Lung (tissue), 11 donors: ENCODE measurements at regions not wholly inside any gene's neighbourhood (a gene's known extent, or its start where the extent isn't known, plus 50 kb on each side); places are given as distances from the start of the nearest gene placed in this dataset.

Experiments
- ATAC-seq: fragments of 200-7000 bp; cut with Tn5 transposase; one replicate; pipeline ENCODE4 v1.9.1; 2020; ENCODE audit warnings: moderate number of reproducible peaks; ENCODE audit not compliant: insufficient read depth, low FRiP score
- DNase-seq, 3 donors: peaks; one replicate each; pipeline ENCODE4 v3.0.0-alpha.2; 2013 to 2017
- H3K27ac ChIP-seq, 2 donors: one replicate each; pipeline ENCODE4 v1.5.1; 2013; ENCODE audit warnings: mild to moderate bottlenecking in 2 of 2, moderate library complexity in 2 of 2, control low read depth in 1 of 2, inconsistent platforms in 1 of 2, low read depth in 1 of 2, low read length in 1 of 2
- H3K27me3 ChIP-seq, 3 donors: one replicate each; pipeline ENCODE4 v1.5.1; 2013; ENCODE audit warnings: low read length in 2 of 3; ENCODE audit not compliant: control insufficient read depth in 3 of 3, insufficient read depth in 3 of 3
- H3K36me3 ChIP-seq, 4 donors: one replicate each; pipeline ENCODE4 v1.5.1; 2013; ENCODE audit warnings: low read length in 4 of 4, mild to moderate bottlenecking in 1 of 4, moderate library complexity in 1 of 4; ENCODE audit not compliant: control insufficient read depth in 4 of 4, insufficient read depth in 4 of 4
- H3K4me1 ChIP-seq, 5 donors: one replicate each; pipeline ENCODE4 v1.5.1; 2013; ENCODE audit warnings: low read length in 5 of 5, mild to moderate bottlenecking in 2 of 5, moderate library complexity in 1 of 5; ENCODE audit not compliant: control insufficient read depth in 5 of 5, insufficient read depth in 5 of 5
- H3K4me3 ChIP-seq: one replicate; pipeline ENCODE4 v1.5.1; 2013; ENCODE audit warnings: mild to moderate bottlenecking, control low read depth, moderate library complexity
- H3K9ac ChIP-seq, 2 donors: one replicate each; pipeline ENCODE4 v1.5.1; 2013; ENCODE audit warnings: low read length in 2 of 2, control low read depth in 1 of 2; ENCODE audit not compliant: insufficient read depth in 1 of 2
- H3K9me3 ChIP-seq, 4 donors: one replicate each; pipeline ENCODE4 v1.5.1; 2013; ENCODE audit warnings: low read length in 3 of 4, mild to moderate bottlenecking in 1 of 4, moderate library complexity in 1 of 4; ENCODE audit not compliant: control insufficient read depth in 4 of 4, insufficient read depth in 3 of 4
- WGBS, 2 donors: extraction: QIAGEN DNeasy Blood & Tissue Kit; methylation state at CpG; one replicate each; pipeline ENCODE4 v1.1.7; 2013; 5-methylcytosine and 5-hydroxymethylcytosine counted together
- TF ChIP-seq, protein P1 (sequence below): IDR thresholded peaks from 2 replicates; pipeline ENCODE4 v1.5.1; 2012; ENCODE audit warnings: mild to moderate bottlenecking; ENCODE audit errors: control extremely low read depth, extremely low read depth
- donor health status: control.
- donor health status: control.
- donor health status: Bipolar disorder and iron deficiency.
- donor health status: healthy.
- donor health status: DM: yes; HTN: yes; CAD: no.

DNA sequence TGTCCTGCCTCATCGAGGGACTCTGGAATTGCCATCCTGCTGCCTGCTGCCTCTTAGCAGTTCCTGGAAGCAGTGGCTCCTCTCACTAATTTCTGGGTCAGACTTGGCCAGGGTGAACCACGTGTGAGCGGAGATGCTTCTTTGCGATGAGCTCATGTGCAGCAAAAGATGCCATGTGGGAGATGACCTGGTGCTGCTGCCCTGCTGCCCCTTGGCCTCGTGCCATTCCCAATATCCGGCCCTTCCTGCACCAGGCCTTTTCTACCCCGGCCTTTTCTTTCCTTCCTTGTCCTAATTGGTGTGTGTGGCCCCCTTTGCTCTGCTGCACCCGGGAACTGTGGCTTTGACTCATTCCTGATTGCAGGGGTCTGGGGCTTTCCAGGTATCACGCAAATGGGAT lies 296.9 kb upstream of the HS6ST1 start:
- Histone ChIP-seq H3K4me1 (no peaks in the 10 kb centered on the region), H3K9me3 (no peaks in the 10 kb centered on the region), H3K4me3 (no peak overlapping the region), H3K27me3 (no peaks in the 10 kb centered on the region), H3K36me3 (no peaks in the 10 kb centered on the region), H3K9ac (no peak overlapping the region), H3K27ac (no peak overlapping the region)
- DNase-seq: no peak
- ATAC-seq: no peak
- WGBS, 2 donors: 79 to 84% methylated on average over 9 of the region's 9 CpGs
- TF ChIP-seq, protein P1, sequence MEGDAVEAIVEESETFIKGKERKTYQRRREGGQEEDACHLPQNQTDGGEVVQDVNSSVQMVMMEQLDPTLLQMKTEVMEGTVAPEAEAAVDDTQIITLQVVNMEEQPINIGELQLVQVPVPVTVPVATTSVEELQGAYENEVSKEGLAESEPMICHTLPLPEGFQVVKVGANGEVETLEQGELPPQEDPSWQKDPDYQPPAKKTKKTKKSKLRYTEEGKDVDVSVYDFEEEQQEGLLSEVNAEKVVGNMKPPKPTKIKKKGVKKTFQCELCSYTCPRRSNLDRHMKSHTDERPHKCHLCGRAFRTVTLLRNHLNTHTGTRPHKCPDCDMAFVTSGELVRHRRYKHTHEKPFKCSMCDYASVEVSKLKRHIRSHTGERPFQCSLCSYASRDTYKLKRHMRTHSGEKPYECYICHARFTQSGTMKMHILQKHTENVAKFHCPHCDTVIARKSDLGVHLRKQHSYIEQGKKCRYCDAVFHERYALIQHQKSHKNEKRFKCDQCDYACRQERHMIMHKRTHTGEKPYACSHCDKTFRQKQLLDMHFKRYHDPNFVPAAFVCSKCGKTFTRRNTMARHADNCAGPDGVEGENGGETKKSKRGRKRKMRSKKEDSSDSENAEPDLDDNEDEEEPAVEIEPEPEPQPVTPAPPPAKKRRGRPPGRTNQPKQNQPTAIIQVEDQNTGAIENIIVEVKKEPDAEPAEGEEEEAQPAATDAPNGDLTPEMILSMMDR: no peak

GRCh38 chr2:128617029-128617590 lies 298.4 kb upstream of the HS6ST1 start:
- Histone ChIP-seq H3K36me3 (no peaks in the 10 kb centered on the region), H3K27me3 (no peaks in the 10 kb centered on the region), H3K9ac (no peak overlapping the region), H3K9me3 (no peaks in the 10 kb centered on the region), H3K4me1 (no peaks in the 10 kb centered on the region), H3K4me3 (no peak overlapping the region), H3K27ac (no peak overlapping the region)
- DNase-seq: no peak
- no peak for ATAC-seq
- TF ChIP-seq, protein P1: no peak
- WGBS, 2 donors: 71 to 72% methylated on average over 6 of the region's 6 CpGs

DNA sequence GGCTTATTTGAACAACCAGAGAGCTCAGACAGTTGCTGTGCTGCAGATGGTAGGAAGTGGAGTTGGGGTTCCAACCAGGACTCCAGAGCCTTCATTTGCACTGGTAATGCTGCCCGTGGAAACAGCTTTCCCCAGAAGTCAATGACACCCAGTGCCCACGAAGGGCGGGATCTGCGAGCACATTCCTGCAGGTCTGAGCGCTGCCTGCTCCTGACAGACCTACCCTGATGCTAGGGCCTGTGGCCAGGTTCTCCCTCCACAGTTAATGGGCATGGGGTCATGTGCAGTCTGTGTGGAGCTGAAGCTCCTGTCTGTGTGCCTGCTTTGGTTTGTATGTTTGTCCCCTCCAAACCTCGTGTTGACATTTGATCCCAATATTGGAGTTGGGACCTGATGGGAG lies 299.0 kb upstream of the HS6ST1 start:
- DNase-seq: no peak
- WGBS, 2 donors: 83 to 87% methylated on average over 6 of the region's 6 CpGs
- TF ChIP-seq, protein P1: no peak
- no peaks in the 10 kb centered on the region for H3K4me1 ChIP-seq
- H3K27me3 ChIP-seq: no peaks in the 10 kb centered on the region
- H3K4me3 ChIP-seq: no peak overlapping the region
- H3K27ac ChIP-seq: no peak overlapping the region
- H3K9me3 ChIP-seq: no peaks in the 10 kb centered on the region
- ATAC-seq: no peak
- H3K9ac ChIP-seq: no peak overlapping the region
- H3K36me3 ChIP-seq: no peaks in the 10 kb centered on the region

DNA sequence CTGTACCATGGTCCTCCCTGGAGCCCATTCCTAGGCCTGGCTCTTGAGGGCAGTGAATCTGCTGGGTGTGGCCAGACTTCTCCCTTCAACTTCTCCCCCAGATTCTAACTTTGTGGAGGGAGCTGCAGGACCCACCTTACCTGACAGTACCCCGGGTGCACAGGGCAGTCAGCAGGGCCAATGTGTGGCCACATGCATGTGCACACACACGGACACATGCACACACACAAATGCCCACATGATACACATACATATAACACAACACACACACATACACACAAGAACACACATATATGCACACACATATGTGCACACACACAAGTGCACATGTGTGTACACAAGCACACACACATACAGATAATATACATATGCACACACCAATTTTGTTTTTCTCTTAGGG lies 300.0 kb upstream of the HS6ST1 start:
- no peaks in the 10 kb centered on the region for H3K4me1 ChIP-seq
- no peak overlapping the region for H3K4me3 ChIP-seq
- no peak overlapping the region for H3K9ac ChIP-seq
- 91% methylated on average over 2 of the region's 2 CpGs for WGBS, 2 donors
- H3K27ac ChIP-seq: no peak overlapping the region
- no peaks in the 10 kb centered on the region for H3K9me3 ChIP-seq
- H3K36me3 ChIP-seq: no peaks in the 10 kb centered on the region
- TF ChIP-seq, protein P1: no peak
- ATAC-seq (no peak), DNase-seq (no peak)
- no peaks in the 10 kb centered on the region for H3K27me3 ChIP-seq
